Upper lobe of left lung (tissue), 6 donors: ENCODE measurements at regions not wholly inside any gene's neighbourhood (a gene's known extent, or its start where the extent isn't known, plus 50 kb on each side); places are given as distances from the start of the nearest gene placed in this dataset.

ENCODE experiments used
- ATAC-seq, 2 donors: fragments of 200-7000 bp; cut with Tn5 transposase; one replicate each; pipeline ENCODE4 v1.9.1; 2022; ENCODE audit warnings: mild to moderate bottlenecking in 2 of 2, moderate library complexity in 2 of 2; ENCODE audit not compliant: low FRiP score in 2 of 2
- DNase-seq, 2 donors: peaks; one replicate each; pipeline ENCODE4 v3.0.0-alpha.2; 2019 to 2020
- H3K27ac ChIP-seq, 4 donors: fragments of 200-600 bp; sonication (generic); one replicate each; pipeline ENCODE4 v1.5.1; 2016 to 2019
- H3K27me3 ChIP-seq, 4 donors: fragments of 200-600 bp; sonication (generic); one replicate each; pipeline ENCODE4 v1.5.1; 2017 to 2019
- H3K36me3 ChIP-seq, 4 donors: fragments of 200-600 bp; sonication (generic); one replicate each; pipeline ENCODE4 v1.5.1; 2016 to 2019
- H3K4me1 ChIP-seq, 4 donors: fragments of 200-600 bp; sonication (generic); one replicate each; pipeline ENCODE4 v1.5.1; 2018 to 2019
- H3K4me3 ChIP-seq, 4 donors: fragments of 200-600 bp; sonication (generic); one replicate each; pipeline ENCODE4 v1.5.1; 2017 to 2019; ENCODE audit warnings: mild to moderate bottlenecking in 2 of 4, moderate library complexity in 1 of 4
- H3K9me3 ChIP-seq, 4 donors: fragments of 200-600 bp; sonication (generic); one replicate each; pipeline ENCODE4 v1.5.1; 2018 to 2019
- CTCF ChIP-seq, 6 experiments: fragments of 450-650 bp in 4 of 6; fragments of 200-600 bp in 2 of 6; sonication (generic) in 2 of 6; IDR thresholded peaks; one replicate each; pipeline ENCODE4 v1.5.1; 2016 to 2019; ENCODE audit warnings: antibody characterized with exemption in 6 of 6
- EP300 ChIP-seq, 4 donors: sonication (generic); formaldehyde crosslinking; IDR thresholded peaks; one replicate each; pipeline ENCODE4 v1.5.1; 2017; ENCODE audit warnings: antibody characterized with exemption in 4 of 4, control low read depth in 2 of 4
- POLR2A ChIP-seq, 4 donors: fragments of 450-650 bp; IDR thresholded peaks; one replicate each; pipeline ENCODE4 v1.5.1; 2016 to 2017; ENCODE audit warnings: antibody characterized with exemption in 4 of 4, mild to moderate bottlenecking in 2 of 4
- POLR2AphosphoS5 ChIP-seq, 2 donors: sonication (generic); formaldehyde crosslinking; IDR thresholded peaks; one replicate each; pipeline ENCODE4 v1.5.1; 2017; ENCODE audit warnings: antibody characterized with exemption in 2 of 2
- WGBS, 2 donors: methylation state at CpG; one replicate each; pipeline ENCODE4 v1.1.5; 2017 to 2018; 5-methylcytosine and 5-hydroxymethylcytosine counted together
- donor health status: DM: no; HTN: no; CAD: no; lungs with moderate emphysema.
- donor health status: DM: no; HTN: yes; CAD: no; lungs with severe emphysema.

- no peak overlapping the region for H3K4me3 ChIP-seq
- no peak for TF ChIP-seq POLR2A (IDR thresholded peaks at IDR 0.05)
- no peak for TF ChIP-seq CTCF (IDR thresholded peaks at IDR 0.05)
- TF ChIP-seq POLR2AphosphoS5 (IDR thresholded peaks at IDR 0.05): no peak
- no peak for TF ChIP-seq EP300 (IDR thresholded peaks at IDR 0.05)
- DNase-seq (no peak), ATAC-seq (no peak)
- no peaks in the 10 kb centered on the region for H3K27me3 ChIP-seq
- no peaks in the 10 kb centered on the region for H3K9me3 ChIP-seq
- H3K4me1 ChIP-seq: peaks cover 6 to 9% (median 7%) of the 10 kb centered on the region in 4 donors
- WGBS, 2 donors: 88% methylated on average over 4 of the region's 4 CpGs
- H3K36me3 ChIP-seq: peaks cover 5 to 49% (median 33%) of the 10 kb centered on the region in 4 donors
- peak overlapping the region in 1 of 4 donors; percentile 43 for H3K27ac ChIP-seq
Measured at GRCh38 chr9:35552376-35552775, 52.7 kb upstream of the TESK1 start.

GRCh38 chr9:35552837-35553236 lies 52.2 kb upstream of the TESK1 start:
- H3K4me1 ChIP-seq: peaks cover 6 to 9% (median 7%) of the 10 kb centered on the region in 4 donors
- H3K9me3 ChIP-seq: no peaks in the 10 kb centered on the region
- ATAC-seq (no peak), DNase-seq (no peak)
- TF ChIP-seq POLR2A (IDR thresholded peaks at IDR 0.05): no peak
- no peak for TF ChIP-seq CTCF (IDR thresholded peaks at IDR 0.05)
- TF ChIP-seq POLR2AphosphoS5 (IDR thresholded peaks at IDR 0.05): no peak
- TF ChIP-seq EP300 (IDR thresholded peaks at IDR 0.05): no peak
- H3K27ac ChIP-seq: peak overlapping the region in 2 of 4 donors; percentile 43 to 62
- H3K4me3 ChIP-seq: no peak overlapping the region
- WGBS, 2 donors: 90% methylated on average over 3 of the region's 3 CpGs
- peaks cover 5 to 49% (median 33%) of the 10 kb centered on the region in 4 donors for H3K36me3 ChIP-seq
- no peaks in the 10 kb centered on the region for H3K27me3 ChIP-seq

GRCh38 chr9:35553670-35554543 lies 51.2 kb upstream of the TESK1 start:
- no peaks in the 10 kb centered on the region for H3K27me3 ChIP-seq
- peaks cover 5 to 49% (median 35%) of the 10 kb centered on the region in 4 donors for H3K36me3 ChIP-seq
- H3K27ac ChIP-seq: peak overlapping the region in 3 of 4 donors; percentile 41 to 62 (median 43)
- no peaks in the 10 kb centered on the region for H3K9me3 ChIP-seq
- H3K4me3 ChIP-seq: no peak overlapping the region
- peaks cover 6 to 9% (median 7%) of the 10 kb centered on the region in 4 donors for H3K4me1 ChIP-seq
- ATAC-seq (peak; percentile 87 to 93), DNase-seq (peak in 1 of 2 donors; percentile 82)
- no peak for TF ChIP-seq POLR2A (IDR thresholded peaks at IDR 0.05)
- peak; percentile 72 to 93 (median 83) for TF ChIP-seq CTCF (IDR thresholded peaks at IDR 0.05)
- TF ChIP-seq EP300 (IDR thresholded peaks at IDR 0.05): no peak
- peak in 1 of 2 donors; percentile 37 for TF ChIP-seq POLR2AphosphoS5 (IDR thresholded peaks at IDR 0.05)
- 25 to 26% methylated on average over 11 to 12 of the region's 12 CpGs for WGBS, 2 donors

- DNase-seq (peak in 1 of 2 donors; percentile 6), ATAC-seq (no peak)
- Histone ChIP-seq H3K27me3 (no peaks in the 10 kb centered on the region), H3K27ac (no peak overlapping the region), H3K4me3 (no peak overlapping the region), H3K9me3 (no peaks in the 10 kb centered on the region), H3K4me1 (peaks cover 6 to 9% (median 7%) of the 10 kb centered on the region in 4 donors), H3K36me3 (peaks cover 5 to 57% (median 46%) of the 10 kb centered on the region in 4 donors)
- 88 to 90% methylated on average over 7 to 13 of the region's 13 CpGs for WGBS, 2 donors
- TF ChIP-seq POLR2A (IDR thresholded peaks at IDR 0.05): no peak
- TF ChIP-seq CTCF (IDR thresholded peaks at IDR 0.05): no peak
- no peak for TF ChIP-seq POLR2AphosphoS5 (IDR thresholded peaks at IDR 0.05)
- TF ChIP-seq EP300 (IDR thresholded peaks at IDR 0.05): no peak
Measured at GRCh38 chr9:35555246-35555701, 49.8 kb upstream of the TESK1 start.
